ENCODE measurements at regions not wholly inside any gene's neighbourhood (a gene's known extent, or its start where the extent isn't known, plus 50 kb on each side); places are given as distances from the start of the nearest gene placed in this dataset.

DNA sequence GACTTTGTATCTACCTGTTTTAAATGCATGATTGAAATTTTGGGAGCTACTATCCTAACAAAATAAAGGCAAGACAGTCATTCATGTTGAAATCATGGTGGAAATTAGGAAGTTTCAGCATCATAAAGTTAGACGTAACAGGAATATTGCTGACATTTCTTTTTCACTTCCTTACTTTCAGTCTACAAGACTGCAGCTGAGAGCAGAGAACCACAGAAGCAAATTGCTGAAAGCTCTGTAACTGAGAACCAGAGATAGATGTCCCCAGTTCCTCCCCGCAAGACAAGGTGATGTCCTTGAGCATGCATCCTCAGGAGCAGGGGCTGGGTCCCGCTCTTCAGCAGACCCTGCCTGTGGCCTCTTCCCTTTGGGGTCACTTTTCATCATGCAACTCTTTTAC, 466.3 kb upstream of the POM121L12 start:
- no peaks in the 10 kb centered on the region for H3K4me1 ChIP-seq (ENCODE audit: control insufficient read depth, insufficient read depth, low read depth, low read length)
- H3K4me2 ChIP-seq (ENCODE audit: low read length, poor library complexity, severe bottlenecking), result no peak overlapping the region
- no peak for DNase-seq
- no peak overlapping the region for H2BK15ac ChIP-seq (ENCODE audit: low read depth, poor library complexity, severe bottlenecking)
- no peak overlapping the region for H2BK5ac ChIP-seq (ENCODE audit: low read depth, low read length, poor library complexity, severe bottlenecking)
- WGBS, result 93% methylated on average over 3 of the region's 3 CpGs
- H2AFZ ChIP-seq (ENCODE audit: low read depth, low read length), result no peak overlapping the region
- no peak overlapping the region for H3K9ac ChIP-seq (ENCODE audit: low read length)
- no peak overlapping the region for H2BK12ac ChIP-seq (ENCODE audit: low read length in 2 of 2)
- no peaks in the 10 kb centered on the region for H3K27me3 ChIP-seq (ENCODE audit: control insufficient read depth in 1 of 2, insufficient read depth in 1 of 2, low read length in 2 of 2)
- no peak overlapping the region for H4K8ac ChIP-seq (ENCODE audit: low read length)
- H3K9me3 ChIP-seq (ENCODE audit: control insufficient read depth, low read length), result peaks cover 4% of the 10 kb centered on the region
- H3K27ac ChIP-seq (ENCODE audit: low read length, poor library complexity, severe bottlenecking), result no peak overlapping the region
- H3K36me3 ChIP-seq (ENCODE audit: control insufficient read depth in 1 of 2, insufficient read depth in 2 of 2, low read depth in 1 of 2, low read length in 2 of 2), result no peaks in the 10 kb centered on the region
- no peak overlapping the region for H3K23ac ChIP-seq (ENCODE audit: low read length in 2 of 2)
- H3K18ac ChIP-seq (ENCODE audit: low read depth in 1 of 2, low read length in 2 of 2), result no peak overlapping the region
- H3K4me3 ChIP-seq (ENCODE audit: insufficient read depth in 1 of 2, low read depth in 1 of 2, low read length in 2 of 2), result no peak overlapping the region
- no peak overlapping the region for H3K4ac ChIP-seq (ENCODE audit: low read depth in 1 of 2, low read length in 2 of 2)
- H3K79me1 ChIP-seq (replicated peaks; ENCODE audit: low read length, poor library complexity, severe bottlenecking), result no peaks in the 10 kb centered on the region
- H2BK120ac ChIP-seq (ENCODE audit: low read depth, low read length), result no peak overlapping the region
- H3K14ac ChIP-seq (ENCODE audit: low read length in 2 of 2), result no peak overlapping the region
- no peak overlapping the region for H2AK5ac ChIP-seq (ENCODE audit: low read length, severe bottlenecking)
- H4K91ac ChIP-seq (ENCODE audit: low read length), result no peak overlapping the region

DNA sequence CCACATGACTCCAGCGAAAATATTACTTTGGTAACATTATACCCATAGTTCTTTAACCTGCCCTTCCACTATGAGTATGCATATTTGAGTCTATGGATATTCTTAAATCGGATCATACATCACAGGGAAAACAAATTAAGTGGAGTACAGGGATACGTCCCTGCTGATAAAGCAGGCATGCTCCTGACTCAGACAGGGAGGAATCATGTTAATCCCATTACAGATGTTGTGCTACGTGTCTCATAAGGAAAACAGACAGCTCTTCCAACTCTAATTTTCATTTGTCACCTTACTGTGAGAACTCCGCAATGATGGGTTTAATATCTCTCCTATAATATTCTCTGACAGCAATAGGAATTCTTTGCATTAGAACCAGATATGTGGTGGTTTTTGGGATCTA, 469.5 kb upstream of the POM121L12 start:
- Histone ChIP-seq H3K79me1 (replicated peaks; ENCODE audit: low read length, poor library complexity, severe bottlenecking) (no peaks in the 10 kb centered on the region), H3K4me3 (ENCODE audit: insufficient read depth in 1 of 2, low read depth in 1 of 2, low read length in 2 of 2) (no peak overlapping the region), H3K4me1 (ENCODE audit: control insufficient read depth, insufficient read depth, low read depth, low read length) (no peaks in the 10 kb centered on the region), H3K36me3 (ENCODE audit: control insufficient read depth in 1 of 2, insufficient read depth in 2 of 2, low read depth in 1 of 2, low read length in 2 of 2) (no peaks in the 10 kb centered on the region), H3K27ac (ENCODE audit: low read length, poor library complexity, severe bottlenecking) (no peak overlapping the region), H2BK5ac (ENCODE audit: low read depth, low read length, poor library complexity, severe bottlenecking) (no peak overlapping the region), H2AK5ac (ENCODE audit: low read length, severe bottlenecking) (no peak overlapping the region), H3K9me3 (ENCODE audit: control insufficient read depth, low read length) (no peaks in the 10 kb centered on the region), H3K23ac (ENCODE audit: low read length in 2 of 2) (no peak overlapping the region), H4K8ac (ENCODE audit: low read length) (no peak overlapping the region), H3K4ac (ENCODE audit: low read depth in 1 of 2, low read length in 2 of 2) (no peak overlapping the region), H2BK15ac (ENCODE audit: low read depth, poor library complexity, severe bottlenecking) (no peak overlapping the region), H2BK120ac (ENCODE audit: low read depth, low read length) (no peak overlapping the region), H2BK12ac (ENCODE audit: low read length in 2 of 2) (no peak overlapping the region), H3K27me3 (ENCODE audit: control insufficient read depth in 1 of 2, insufficient read depth in 1 of 2, low read length in 2 of 2) (no peaks in the 10 kb centered on the region), H3K18ac (ENCODE audit: low read depth in 1 of 2, low read length in 2 of 2) (no peak overlapping the region), H3K14ac (ENCODE audit: low read length in 2 of 2) (no peak overlapping the region), H2AFZ (ENCODE audit: low read depth, low read length) (no peak overlapping the region), H3K9ac (ENCODE audit: low read length) (no peak overlapping the region), H4K91ac (ENCODE audit: low read length) (no peak overlapping the region), H3K4me2 (ENCODE audit: low read length, poor library complexity, severe bottlenecking) (no peak overlapping the region)
- WGBS, result 63% methylated on average over 3 of the region's 5 CpGs
- DNase-seq, result no peak

GRCh38 chr7:52555805-52556204, 479.6 kb upstream of the POM121L12 start:
- Histone ChIP-seq H2AK5ac (ENCODE audit: low read length, severe bottlenecking) (no peak overlapping the region), H2BK5ac (ENCODE audit: low read depth, low read length, poor library complexity, severe bottlenecking) (no peak overlapping the region), H2BK15ac (ENCODE audit: low read depth, poor library complexity, severe bottlenecking) (no peak overlapping the region), H3K79me1 (replicated peaks; ENCODE audit: low read length, poor library complexity, severe bottlenecking) (no peaks in the 10 kb centered on the region), H2BK120ac (ENCODE audit: low read depth, low read length) (no peak overlapping the region), H4K91ac (ENCODE audit: low read length) (no peak overlapping the region), H3K4me3 (ENCODE audit: insufficient read depth in 1 of 2, low read depth in 1 of 2, low read length in 2 of 2) (no peak overlapping the region), H3K14ac (ENCODE audit: low read length in 2 of 2) (no peak overlapping the region), H2AFZ (ENCODE audit: low read depth, low read length) (no peak overlapping the region), H3K4me2 (ENCODE audit: low read length, poor library complexity, severe bottlenecking) (no peak overlapping the region), H3K9me3 (ENCODE audit: control insufficient read depth, low read length) (no peaks in the 10 kb centered on the region), H3K4ac (ENCODE audit: low read depth in 1 of 2, low read length in 2 of 2) (no peak overlapping the region), H4K8ac (ENCODE audit: low read length) (no peak overlapping the region), H3K18ac (ENCODE audit: low read depth in 1 of 2, low read length in 2 of 2) (no peak overlapping the region), H3K27ac (ENCODE audit: low read length, poor library complexity, severe bottlenecking) (no peak overlapping the region), H3K27me3 (ENCODE audit: control insufficient read depth in 1 of 2, insufficient read depth in 1 of 2, low read length in 2 of 2) (no peaks in the 10 kb centered on the region), H3K23ac (ENCODE audit: low read length in 2 of 2) (no peak overlapping the region), H3K36me3 (ENCODE audit: control insufficient read depth in 1 of 2, insufficient read depth in 2 of 2, low read depth in 1 of 2, low read length in 2 of 2) (no peaks in the 10 kb centered on the region), H3K9ac (ENCODE audit: low read length) (no peak overlapping the region), H2BK12ac (ENCODE audit: low read length in 2 of 2) (no peak overlapping the region), H3K4me1 (ENCODE audit: control insufficient read depth, insufficient read depth, low read depth, low read length) (no peaks in the 10 kb centered on the region)
- WGBS, result 75% methylated on average over 4 of the region's 4 CpGs
- DNase-seq, result no peak

DNA sequence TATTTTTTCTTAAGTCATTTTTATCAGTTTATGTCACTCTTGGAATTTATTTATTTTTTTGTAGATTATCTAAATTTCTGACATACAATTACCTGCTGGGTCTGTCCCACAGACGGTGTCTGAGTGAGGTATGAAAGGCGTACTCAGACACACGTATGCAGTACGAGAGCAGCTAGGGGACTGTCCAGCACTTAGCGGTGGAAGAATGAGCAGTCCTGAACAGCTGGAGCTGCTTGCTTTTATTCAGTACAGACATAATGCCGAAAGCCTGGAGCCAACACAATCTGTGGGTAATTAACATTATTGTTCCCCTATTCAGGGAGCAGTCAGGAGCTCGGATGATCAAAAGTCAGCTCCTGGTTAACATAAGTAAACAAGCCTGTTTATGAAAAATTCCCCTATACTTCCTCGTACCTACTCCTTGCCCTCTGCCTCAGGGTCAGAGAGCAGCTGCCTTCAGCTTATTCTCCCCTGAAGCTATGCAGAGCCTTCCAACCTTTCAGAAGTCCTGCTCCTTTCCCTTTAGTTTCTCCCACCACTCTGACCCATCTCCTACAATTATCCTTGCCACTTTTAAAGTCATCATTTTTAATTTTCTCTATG, 488.0 kb upstream of the POM121L12 start:
- H3K9me3 ChIP-seq (ENCODE audit: control insufficient read depth, low read length), result peaks cover 2% of the 10 kb centered on the region
- no peak overlapping the region for H3K27ac ChIP-seq (ENCODE audit: low read length, poor library complexity, severe bottlenecking)
- no peaks in the 10 kb centered on the region for H3K4me1 ChIP-seq (ENCODE audit: control insufficient read depth, insufficient read depth, low read depth, low read length)
- no peak overlapping the region for H2BK15ac ChIP-seq (ENCODE audit: low read depth, poor library complexity, severe bottlenecking)
- H4K8ac ChIP-seq (ENCODE audit: low read length), result no peak overlapping the region
- no peak overlapping the region for H2AFZ ChIP-seq (ENCODE audit: low read depth, low read length)
- 83% methylated on average over 8 of the region's 8 CpGs for WGBS
- no peak overlapping the region for H2BK120ac ChIP-seq (ENCODE audit: low read depth, low read length)
- no peaks in the 10 kb centered on the region for H3K36me3 ChIP-seq (ENCODE audit: control insufficient read depth in 1 of 2, insufficient read depth in 2 of 2, low read depth in 1 of 2, low read length in 2 of 2)
- no peak overlapping the region for H3K4me3 ChIP-seq (ENCODE audit: insufficient read depth in 1 of 2, low read depth in 1 of 2, low read length in 2 of 2)
- H3K14ac ChIP-seq (ENCODE audit: low read length in 2 of 2), result no peak overlapping the region
- no peak overlapping the region for H2AK5ac ChIP-seq (ENCODE audit: low read length, severe bottlenecking)
- no peaks in the 10 kb centered on the region for H3K27me3 ChIP-seq (ENCODE audit: control insufficient read depth in 1 of 2, insufficient read depth in 1 of 2, low read length in 2 of 2)
- H2BK5ac ChIP-seq (ENCODE audit: low read depth, low read length, poor library complexity, severe bottlenecking), result no peak overlapping the region
- no peak for DNase-seq
- no peak overlapping the region for H3K4me2 ChIP-seq (ENCODE audit: low read length, poor library complexity, severe bottlenecking)
- H2BK12ac ChIP-seq (ENCODE audit: low read length in 2 of 2), result no peak overlapping the region
- H3K79me1 ChIP-seq (replicated peaks; ENCODE audit: low read length, poor library complexity, severe bottlenecking), result no peaks in the 10 kb centered on the region
- no peak overlapping the region for H3K4ac ChIP-seq (ENCODE audit: low read depth in 1 of 2, low read length in 2 of 2)
- no peak overlapping the region for H3K23ac ChIP-seq (ENCODE audit: low read length in 2 of 2)
- H3K9ac ChIP-seq (ENCODE audit: low read length), result no peak overlapping the region
- no peak overlapping the region for H3K18ac ChIP-seq (ENCODE audit: low read depth in 1 of 2, low read length in 2 of 2)
- H4K91ac ChIP-seq (ENCODE audit: low read length), result no peak overlapping the region

Measured in mesenchymal stem cell (in vitro differentiated cells and primary cell).